ENCODE measurements at regions not wholly inside any gene's neighbourhood (a gene's known extent, or its start where the extent isn't known, plus 50 kb on each side); places are given as distances from the start of the nearest gene placed in this dataset.

DNA sequence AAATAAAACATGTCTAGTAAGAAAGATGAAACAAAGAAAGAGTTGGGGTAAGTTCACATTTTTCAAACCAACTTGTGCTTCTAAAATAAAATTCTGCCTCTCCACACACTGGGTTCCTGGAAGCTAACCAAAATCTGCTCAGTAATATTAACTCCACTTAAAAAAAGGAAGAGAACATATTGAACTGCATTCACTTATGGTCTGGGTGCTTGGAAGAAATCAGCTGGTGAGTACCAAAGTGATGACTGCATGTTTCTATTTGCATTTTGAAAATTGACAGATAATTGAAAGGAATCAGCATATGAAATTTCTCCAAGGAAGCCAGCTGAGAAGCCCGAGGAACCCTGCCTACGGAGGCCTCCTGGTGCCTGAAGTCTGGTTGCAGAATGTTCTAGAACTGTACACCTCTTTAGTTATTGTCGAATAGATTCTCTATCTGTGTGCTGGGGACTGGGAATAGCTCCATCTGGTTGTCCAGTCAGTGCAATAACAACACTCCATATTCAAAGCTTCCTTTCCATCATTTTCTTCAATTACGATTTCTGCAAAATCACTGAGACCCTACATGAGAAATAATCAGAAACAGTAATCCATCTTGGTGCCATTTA lies 836.1 kb downstream of the VRK1 start:
- TF ChIP-seq, protein P1, sequence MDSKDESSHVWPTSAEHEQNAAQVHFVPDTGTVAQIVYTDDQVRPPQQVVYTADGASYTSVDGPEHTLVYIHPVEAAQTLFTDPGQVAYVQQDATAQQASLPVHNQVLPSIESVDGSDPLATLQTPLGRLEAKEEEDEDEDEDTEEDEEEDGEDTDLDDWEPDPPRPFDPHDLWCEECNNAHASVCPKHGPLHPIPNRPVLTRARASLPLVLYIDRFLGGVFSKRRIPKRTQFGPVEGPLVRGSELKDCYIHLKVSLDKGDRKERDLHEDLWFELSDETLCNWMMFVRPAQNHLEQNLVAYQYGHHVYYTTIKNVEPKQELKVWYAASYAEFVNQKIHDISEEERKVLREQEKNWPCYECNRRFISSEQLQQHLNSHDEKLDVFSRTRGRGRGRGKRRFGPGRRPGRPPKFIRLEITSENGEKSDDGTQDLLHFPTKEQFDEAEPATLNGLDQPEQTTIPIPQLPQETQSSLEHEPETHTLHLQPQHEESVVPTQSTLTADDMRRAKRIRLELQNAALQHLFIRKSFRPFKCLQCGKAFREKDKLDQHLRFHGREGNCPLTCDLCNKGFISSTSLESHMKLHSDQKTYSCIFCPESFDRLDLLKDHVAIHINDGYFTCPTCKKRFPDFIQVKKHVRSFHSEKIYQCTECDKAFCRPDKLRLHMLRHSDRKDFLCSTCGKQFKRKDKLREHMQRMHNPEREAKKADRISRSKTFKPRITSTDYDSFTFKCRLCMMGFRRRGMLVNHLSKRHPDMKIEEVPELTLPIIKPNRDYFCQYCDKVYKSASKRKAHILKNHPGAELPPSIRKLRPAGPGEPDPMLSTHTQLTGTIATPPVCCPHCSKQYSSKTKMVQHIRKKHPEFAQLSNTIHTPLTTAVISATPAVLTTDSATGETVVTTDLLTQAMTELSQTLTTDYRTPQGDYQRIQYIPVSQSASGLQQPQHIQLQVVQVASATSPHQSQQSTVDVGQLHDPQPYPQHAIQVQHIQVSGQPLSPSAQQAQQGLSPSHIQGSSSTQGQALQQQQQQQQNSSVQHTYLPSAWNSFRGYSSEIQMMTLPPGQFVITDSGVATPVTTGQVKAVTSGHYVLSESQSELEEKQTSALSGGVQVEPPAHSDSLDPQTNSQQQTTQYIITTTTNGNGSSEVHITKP (tag by site-specific recombination; IDR thresholded peaks at IDR 0.05) = no peak
- TF ChIP-seq, protein P2, sequence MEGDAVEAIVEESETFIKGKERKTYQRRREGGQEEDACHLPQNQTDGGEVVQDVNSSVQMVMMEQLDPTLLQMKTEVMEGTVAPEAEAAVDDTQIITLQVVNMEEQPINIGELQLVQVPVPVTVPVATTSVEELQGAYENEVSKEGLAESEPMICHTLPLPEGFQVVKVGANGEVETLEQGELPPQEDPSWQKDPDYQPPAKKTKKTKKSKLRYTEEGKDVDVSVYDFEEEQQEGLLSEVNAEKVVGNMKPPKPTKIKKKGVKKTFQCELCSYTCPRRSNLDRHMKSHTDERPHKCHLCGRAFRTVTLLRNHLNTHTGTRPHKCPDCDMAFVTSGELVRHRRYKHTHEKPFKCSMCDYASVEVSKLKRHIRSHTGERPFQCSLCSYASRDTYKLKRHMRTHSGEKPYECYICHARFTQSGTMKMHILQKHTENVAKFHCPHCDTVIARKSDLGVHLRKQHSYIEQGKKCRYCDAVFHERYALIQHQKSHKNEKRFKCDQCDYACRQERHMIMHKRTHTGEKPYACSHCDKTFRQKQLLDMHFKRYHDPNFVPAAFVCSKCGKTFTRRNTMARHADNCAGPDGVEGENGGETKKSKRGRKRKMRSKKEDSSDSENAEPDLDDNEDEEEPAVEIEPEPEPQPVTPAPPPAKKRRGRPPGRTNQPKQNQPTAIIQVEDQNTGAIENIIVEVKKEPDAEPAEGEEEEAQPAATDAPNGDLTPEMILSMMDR (tag by site-specific recombination; IDR thresholded peaks at IDR 0.05) = no peak
- TF ChIP-seq, protein P3, sequence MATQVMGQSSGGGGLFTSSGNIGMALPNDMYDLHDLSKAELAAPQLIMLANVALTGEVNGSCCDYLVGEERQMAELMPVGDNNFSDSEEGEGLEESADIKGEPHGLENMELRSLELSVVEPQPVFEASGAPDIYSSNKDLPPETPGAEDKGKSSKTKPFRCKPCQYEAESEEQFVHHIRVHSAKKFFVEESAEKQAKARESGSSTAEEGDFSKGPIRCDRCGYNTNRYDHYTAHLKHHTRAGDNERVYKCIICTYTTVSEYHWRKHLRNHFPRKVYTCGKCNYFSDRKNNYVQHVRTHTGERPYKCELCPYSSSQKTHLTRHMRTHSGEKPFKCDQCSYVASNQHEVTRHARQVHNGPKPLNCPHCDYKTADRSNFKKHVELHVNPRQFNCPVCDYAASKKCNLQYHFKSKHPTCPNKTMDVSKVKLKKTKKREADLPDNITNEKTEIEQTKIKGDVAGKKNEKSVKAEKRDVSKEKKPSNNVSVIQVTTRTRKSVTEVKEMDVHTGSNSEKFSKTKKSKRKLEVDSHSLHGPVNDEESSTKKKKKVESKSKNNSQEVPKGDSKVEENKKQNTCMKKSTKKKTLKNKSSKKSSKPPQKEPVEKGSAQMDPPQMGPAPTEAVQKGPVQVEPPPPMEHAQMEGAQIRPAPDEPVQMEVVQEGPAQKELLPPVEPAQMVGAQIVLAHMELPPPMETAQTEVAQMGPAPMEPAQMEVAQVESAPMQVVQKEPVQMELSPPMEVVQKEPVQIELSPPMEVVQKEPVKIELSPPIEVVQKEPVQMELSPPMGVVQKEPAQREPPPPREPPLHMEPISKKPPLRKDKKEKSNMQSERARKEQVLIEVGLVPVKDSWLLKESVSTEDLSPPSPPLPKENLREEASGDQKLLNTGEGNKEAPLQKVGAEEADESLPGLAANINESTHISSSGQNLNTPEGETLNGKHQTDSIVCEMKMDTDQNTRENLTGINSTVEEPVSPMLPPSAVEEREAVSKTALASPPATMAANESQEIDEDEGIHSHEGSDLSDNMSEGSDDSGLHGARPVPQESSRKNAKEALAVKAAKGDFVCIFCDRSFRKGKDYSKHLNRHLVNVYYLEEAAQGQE (tag by site-specific recombination; IDR thresholded peaks at IDR 0.05) = no peak
- TF ChIP-seq ZNF274 (IDR thresholded peaks at IDR 0.05; ENCODE audit: low read length) (no peak), ZNF274 (tag by site-specific recombination; IDR thresholded peaks at IDR 0.05; ENCODE audit: borderline replicate concordance) (no peak), SCRT1 (tag by site-specific recombination; IDR thresholded peaks at IDR 0.05; ENCODE audit: borderline replicate concordance) (no peak), BCL11A (tag by site-specific recombination; IDR thresholded peaks at IDR 0.05; ENCODE audit: low read depth) (no peak), ZNF404 (tag by site-specific recombination; IDR thresholded peaks at IDR 0.05) (no peak), BCL11B (tag by site-specific recombination; IDR thresholded peaks at IDR 0.05; ENCODE audit: low read depth) (no peak)
- TF ChIP-seq, protein P4, sequence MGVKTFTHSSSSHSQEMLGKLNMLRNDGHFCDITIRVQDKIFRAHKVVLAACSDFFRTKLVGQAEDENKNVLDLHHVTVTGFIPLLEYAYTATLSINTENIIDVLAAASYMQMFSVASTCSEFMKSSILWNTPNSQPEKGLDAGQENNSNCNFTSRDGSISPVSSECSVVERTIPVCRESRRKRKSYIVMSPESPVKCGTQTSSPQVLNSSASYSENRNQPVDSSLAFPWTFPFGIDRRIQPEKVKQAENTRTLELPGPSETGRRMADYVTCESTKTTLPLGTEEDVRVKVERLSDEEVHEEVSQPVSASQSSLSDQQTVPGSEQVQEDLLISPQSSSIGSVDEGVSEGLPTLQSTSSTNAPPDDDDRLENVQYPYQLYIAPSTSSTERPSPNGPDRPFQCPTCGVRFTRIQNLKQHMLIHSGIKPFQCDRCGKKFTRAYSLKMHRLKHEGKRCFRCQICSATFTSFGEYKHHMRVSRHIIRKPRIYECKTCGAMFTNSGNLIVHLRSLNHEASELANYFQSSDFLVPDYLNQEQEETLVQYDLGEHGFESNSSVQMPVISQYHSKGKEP (tag by site-specific recombination; IDR thresholded peaks at IDR 0.05) = no peak
